Fibroblast of gingiva (primary cell): ENCODE measurements at regions not wholly inside any gene's neighbourhood (a gene's known extent, or its start where the extent isn't known, plus 50 kb on each side); places are given as distances from the start of the nearest gene placed in this dataset.

ENCODE experiments used
- DNase-seq: peaks from one replicate; pipeline ENCODE4 v3.0.0-alpha.2; 2011; ENCODE audit warnings: low read depth

DNA sequence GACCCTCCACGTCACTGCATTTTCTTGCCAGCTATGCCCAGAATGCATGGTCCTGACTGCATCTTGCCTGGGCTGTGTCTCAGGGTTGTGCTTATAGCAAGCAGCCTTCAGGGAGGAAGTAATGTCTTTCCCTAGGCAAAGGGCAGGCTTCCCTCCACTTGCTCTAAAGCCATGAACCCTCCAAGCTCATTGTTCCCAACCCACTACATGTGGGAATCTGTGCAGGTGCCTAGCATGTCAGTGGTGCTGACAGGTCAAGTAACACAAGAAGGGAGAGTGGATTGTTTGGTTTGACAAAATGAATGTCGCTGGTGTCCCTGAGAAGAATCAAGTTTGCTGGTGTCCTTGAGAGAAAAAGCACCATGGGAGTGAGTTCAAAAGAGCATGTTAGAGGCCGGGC lies 53.9 kb upstream of the UCN3 start:
- DNase-seq, result no peak

- no peak for DNase-seq
These were observed 53.1 kb upstream of the UCN3 start for GRCh38 chr10:5311617-5312016.

DNA sequence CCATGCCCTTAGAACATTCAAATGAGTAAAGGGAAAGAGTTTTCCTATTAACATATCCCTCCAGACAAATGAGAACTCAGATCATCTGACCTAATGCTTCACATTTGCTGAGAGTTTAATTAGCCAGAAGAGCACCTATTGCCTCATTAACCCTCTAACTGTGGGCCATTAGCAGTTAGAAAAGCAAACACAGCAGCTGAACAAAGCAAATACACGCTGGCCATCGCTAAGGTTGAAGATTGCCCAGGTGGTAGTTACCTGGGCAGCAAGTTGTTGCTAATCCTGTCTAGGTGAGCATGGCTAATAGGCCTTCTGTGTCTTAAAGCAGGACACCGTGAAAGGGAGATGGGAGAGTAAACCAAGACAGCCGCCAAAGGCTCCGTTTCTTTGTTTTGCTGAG lies 49.9 kb upstream of the UCN3 start:
- DNase-seq, result no peak
